Immature natural killer cell (primary cell): ENCODE measurements at regions not wholly inside any gene's neighbourhood (a gene's known extent, or its start where the extent isn't known, plus 50 kb on each side); places are given as distances from the start of the nearest gene placed in this dataset.
"Not testable (repeated sequence)": the region's sequence is repeated elsewhere in the genome, so short reads cannot be mapped to it uniquely, and the experiment has no call there.

ENCODE experiments used
- DNase-seq, 3 donors: peaks; one replicate each; pipeline ENCODE4 v3.0.0; 2022; ENCODE audit warnings: mixed read lengths in 1 of 3
- H3K27ac Mint-ChIP-seq, 6 donors: one replicate each; pipeline ENCODE4 v1.8.0; 2020; ENCODE audit warnings: mixed read lengths in 6 of 6, mild to moderate bottlenecking in 5 of 6, inconsistent platforms in 4 of 6, moderate library complexity in 3 of 6
- H3K27me3 Mint-ChIP-seq, 3 donors: one replicate each; pipeline ENCODE4 v1.8.0; 2020 to 2021; ENCODE audit warnings: low read depth in 3 of 3, mild to moderate bottlenecking in 3 of 3, mixed read lengths in 3 of 3, moderate library complexity in 3 of 3, inconsistent platforms in 1 of 3
- H3K36me3 Mint-ChIP-seq, 3 donors: one replicate each; pipeline ENCODE4 v1.8.0; 2020; ENCODE audit warnings: mixed read lengths in 3 of 3, inconsistent platforms in 2 of 3, mild to moderate bottlenecking in 2 of 3
- H3K4me1 Mint-ChIP-seq, 2 donors: one replicate each; pipeline ENCODE4 v1.8.0; 2020; ENCODE audit warnings: inconsistent platforms in 2 of 2, mild to moderate bottlenecking in 2 of 2, mixed read lengths in 2 of 2, moderate library complexity in 1 of 2
- H3K4me3 Mint-ChIP-seq, 5 donors: one replicate each; pipeline ENCODE4 v1.8.0; 2020; ENCODE audit warnings: mild to moderate bottlenecking in 5 of 5, mixed read lengths in 5 of 5, inconsistent platforms in 3 of 5, moderate library complexity in 3 of 5
- H3K9me3 Mint-ChIP-seq, 6 donors: one replicate each; pipeline ENCODE4 v1.8.0; 2020; ENCODE audit warnings: mild to moderate bottlenecking in 6 of 6, mixed read lengths in 6 of 6, inconsistent platforms in 4 of 6, moderate library complexity in 3 of 6

GRCh38 chr3:16077146-16077545 lies 97.3 kb upstream of the GALNT15 start:
- not testable (repeated sequence) for DNase-seq, H3K36me3 Mint-ChIP-seq, H3K27me3 Mint-ChIP-seq, H3K27ac Mint-ChIP-seq, H3K4me1 Mint-ChIP-seq, H3K4me3 Mint-ChIP-seq
- peaks cover 2 to 12% (median 6%) of the 10 kb centered on the region in 6 donors for H3K9me3 Mint-ChIP-seq

GRCh38 chr3:16077681-16078080 lies 96.8 kb upstream of the GALNT15 start:
- DNase-seq, H3K27ac Mint-ChIP-seq, H3K4me3 Mint-ChIP-seq, H3K36me3 Mint-ChIP-seq, H3K4me1 Mint-ChIP-seq: not testable (repeated sequence)
- peaks cover 0 to 11% (median 4%) of the 10 kb centered on the region in 3 donors for H3K27me3 Mint-ChIP-seq
- peaks cover 2 to 15% (median 6%) of the 10 kb centered on the region in 6 donors for H3K9me3 Mint-ChIP-seq

GRCh38 chr3:16079519-16079918 lies 95.0 kb upstream of the GALNT15 start:
- Mint-ChIP-seq H3K27ac (no peak overlapping the region), H3K4me3 (no peak overlapping the region), H3K36me3 (peaks cover 0 to 4% (median 3%) of the 10 kb centered on the region in 3 donors), H3K27me3 (peaks cover 2 to 11% (median 4%) of the 10 kb centered on the region in 3 donors), H3K4me1 (peaks cover 0 to under 1% of the 10 kb centered on the region in 2 donors), H3K9me3 (peaks cover 2 to 15% (median 9%) of the 10 kb centered on the region in 6 donors)
- DNase-seq = no peak

GRCh38 chr3:16081661-16082060 lies 92.8 kb upstream of the GALNT15 start:
- no peak for DNase-seq
- Mint-ChIP-seq H3K36me3 (peaks cover 0 to 4% (median 3%) of the 10 kb centered on the region in 3 donors), H3K27me3 (peaks cover 3 to 11% (median 5%) of the 10 kb centered on the region in 3 donors), H3K4me1 (peaks cover 0 to 1% of the 10 kb centered on the region in 2 donors), H3K27ac (no peak overlapping the region), H3K4me3 (no peak overlapping the region), H3K9me3 (peaks cover 2 to 15% (median 9%) of the 10 kb centered on the region in 6 donors)

GRCh38 chr3:16084887-16085286 lies 89.6 kb upstream of the GALNT15 start:
- Mint-ChIP-seq H3K4me1 (peaks cover 0 to 1% of the 10 kb centered on the region in 2 donors), H3K27me3 (peaks cover 3 to 13% (median 5%) of the 10 kb centered on the region in 3 donors), H3K9me3 (peaks cover 0 to 15% (median 9%) of the 10 kb centered on the region in 6 donors), H3K36me3 (peaks cover 0 to 4% (median 3%) of the 10 kb centered on the region in 3 donors), H3K4me3 (no peak overlapping the region), H3K27ac (no peak overlapping the region)
- DNase-seq = no peak

- no peak overlapping the region for H3K4me3 Mint-ChIP-seq
- peaks cover 0 to 4% (median 3%) of the 10 kb centered on the region in 3 donors for H3K36me3 Mint-ChIP-seq
- H3K27me3 Mint-ChIP-seq = peaks cover 3 to 12% (median 5%) of the 10 kb centered on the region in 3 donors
- no peak overlapping the region for H3K27ac Mint-ChIP-seq
- no peak for DNase-seq
- H3K9me3 Mint-ChIP-seq = peaks cover 0 to 15% (median 9%) of the 10 kb centered on the region in 6 donors
- H3K4me1 Mint-ChIP-seq = peaks cover 0 to 1% of the 10 kb centered on the region in 2 donors
These were observed 89.1 kb upstream of the GALNT15 start for GRCh38 chr3:16085410-16085809.

GRCh38 chr3:16085884-16086608 lies 88.4 kb upstream of the GALNT15 start:
- Mint-ChIP-seq H3K4me1 (peaks cover 0 to 1% of the 10 kb centered on the region in 2 donors), H3K36me3 (no peaks in the 10 kb centered on the region), H3K27me3 (peaks cover 3 to 7% (median 5%) of the 10 kb centered on the region in 3 donors), H3K4me3 (no peak overlapping the region), H3K9me3 (peaks cover 0 to 10% (median 5%) of the 10 kb centered on the region in 6 donors), H3K27ac (no peak overlapping the region)
- no peak for DNase-seq

GRCh38 chr3:16086690-16087089 lies 87.8 kb upstream of the GALNT15 start:
- Mint-ChIP-seq H3K4me3 (no peak overlapping the region), H3K27ac (no peak overlapping the region), H3K9me3 (peaks cover 0 to 8% (median 4%) of the 10 kb centered on the region in 6 donors), H3K4me1 (peaks cover 0 to 1% of the 10 kb centered on the region in 2 donors), H3K36me3 (no peaks in the 10 kb centered on the region), H3K27me3 (peaks cover 3 to 7% (median 5%) of the 10 kb centered on the region in 3 donors)
- no peak for DNase-seq

- no peak overlapping the region for H3K27ac Mint-ChIP-seq
- H3K9me3 Mint-ChIP-seq = peaks cover 0 to 3% (median 0%) of the 10 kb centered on the region in 6 donors
- no peak for DNase-seq
- H3K4me1 Mint-ChIP-seq = peaks cover 0 to 1% of the 10 kb centered on the region in 2 donors
- peaks cover 2 to 5% (median 3%) of the 10 kb centered on the region in 3 donors for H3K27me3 Mint-ChIP-seq
- H3K36me3 Mint-ChIP-seq = no peaks in the 10 kb centered on the region
- no peak overlapping the region for H3K4me3 Mint-ChIP-seq
These were observed 86.0 kb upstream of the GALNT15 start for GRCh38 chr3:16088496-16088895.

GRCh38 chr3:16089521-16089920 lies 85.0 kb upstream of the GALNT15 start:
- H3K4me3 Mint-ChIP-seq = no peak overlapping the region
- no peak for DNase-seq
- H3K27me3 Mint-ChIP-seq = peaks cover under 1 to 4% (median 2%) of the 10 kb centered on the region in 3 donors
- peaks cover 0 to 1% of the 10 kb centered on the region in 2 donors for H3K4me1 Mint-ChIP-seq
- peaks cover 0 to 2% (median 0%) of the 10 kb centered on the region in 6 donors for H3K9me3 Mint-ChIP-seq
- no peak overlapping the region for H3K27ac Mint-ChIP-seq
- no peaks in the 10 kb centered on the region for H3K36me3 Mint-ChIP-seq

GRCh38 chr3:16090024-16090423 lies 84.5 kb upstream of the GALNT15 start:
- DNase-seq = no peak
- Mint-ChIP-seq H3K27me3 (peaks cover 0 to 3% (median 2%) of the 10 kb centered on the region in 3 donors), H3K9me3 (no peaks in the 10 kb centered on the region), H3K27ac (no peak overlapping the region), H3K36me3 (no peaks in the 10 kb centered on the region), H3K4me3 (no peak overlapping the region), H3K4me1 (no peaks in the 10 kb centered on the region)

GRCh38 chr3:16090706-16091105 lies 83.8 kb upstream of the GALNT15 start:
- Mint-ChIP-seq H3K27me3 (peaks cover 0 to 2% (median 2%) of the 10 kb centered on the region in 3 donors), H3K4me3 (no peak overlapping the region), H3K4me1 (no peaks in the 10 kb centered on the region), H3K27ac (no peak overlapping the region), H3K9me3 (no peaks in the 10 kb centered on the region), H3K36me3 (no peaks in the 10 kb centered on the region)
- no peak for DNase-seq

- Mint-ChIP-seq H3K27me3 (peaks cover 0 to 2% (median 0%) of the 10 kb centered on the region in 3 donors), H3K4me1 (no peaks in the 10 kb centered on the region), H3K4me3 (no peak overlapping the region), H3K36me3 (no peaks in the 10 kb centered on the region), H3K9me3 (peaks cover 0 to 1% (median 0%) of the 10 kb centered on the region in 6 donors), H3K27ac (no peak overlapping the region)
- DNase-seq = no peak
These were observed 81.6 kb upstream of the GALNT15 start for GRCh38 chr3:16092923-16093322.

- no peaks in the 10 kb centered on the region for H3K4me1 Mint-ChIP-seq
- H3K27ac Mint-ChIP-seq = no peak overlapping the region
- no peak for DNase-seq
- no peak overlapping the region for H3K4me3 Mint-ChIP-seq
- H3K9me3 Mint-ChIP-seq = peaks cover 0 to 1% (median 0%) of the 10 kb centered on the region in 6 donors
- H3K36me3 Mint-ChIP-seq = peaks cover 0 to 3% (median 0%) of the 10 kb centered on the region in 3 donors
- peaks cover 0 to 3% (median under 1%) of the 10 kb centered on the region in 3 donors for H3K27me3 Mint-ChIP-seq
These were observed 72.9 kb upstream of the GALNT15 start for GRCh38 chr3:16101295-16102186.
